Left lung (tissue), 4 donors: ENCODE measurements at regions not wholly inside any gene's neighbourhood (a gene's known extent, or its start where the extent isn't known, plus 50 kb on each side); places are given as distances from the start of the nearest gene placed in this dataset.

Experiments
- ATAC-seq: fragments of 200-7000 bp; cut with Tn5 transposase; one replicate; pipeline ENCODE4 v1.9.1; 2020; ENCODE audit warnings: moderate library complexity
- DNase-seq, 4 donors: peaks; one replicate each; pipeline ENCODE4 v3.0.0-alpha.2; 2013 to 2020
- H3K27ac ChIP-seq, 2 donors: fragments of 200-600 bp; sonication (generic) in 1 of 2; one replicate each; pipeline versions ENCODE4 v1.5.0 to v1.8.0; 2020 to 2021
- H3K27me3 ChIP-seq, 2 donors: fragments of 200-600 bp; sonication (generic) in 1 of 2; one replicate each; pipeline versions ENCODE4 v1.5.0 to v1.8.0; 2020 to 2021
- H3K36me3 ChIP-seq, 2 donors: fragments of 200-600 bp; sonication (generic) in 1 of 2; one replicate each; pipeline versions ENCODE4 v1.5.0 to v1.8.0; 2020 to 2021
- H3K4me1 ChIP-seq, 2 donors: fragments of 200-600 bp; one replicate each; pipeline ENCODE4 v1.8.0; 2021
- H3K4me3 ChIP-seq, 2 donors: fragments of 200-600 bp; sonication (generic) in 1 of 2; one replicate each; pipeline versions ENCODE4 v1.5.0 to v1.8.0; 2020 to 2021; ENCODE audit warnings: mild to moderate bottlenecking in 1 of 2
- H3K9me3 ChIP-seq, 2 donors: fragments of 200-600 bp; sonication (generic) in 1 of 2; one replicate each; pipeline versions ENCODE4 v1.5.0 to v1.8.0; 2020 to 2021
- intact Hi-C, 2 donors: fragments of 100-400 bp; cut with DNase I; formaldehyde crosslinking; loops; one replicate each; pipeline versions ENCODE4 v1.11.2 to v1.14.2; 2022
- TF ChIP-seq, protein P1 (sequence below), 2 donors: fragments of 200-600 bp; sonication (generic) in 1 of 2; IDR thresholded peaks; one replicate each; pipeline versions ENCODE4 v1.5.0 to v1.8.0; 2021; ENCODE audit warnings: antibody characterized with exemption in 2 of 2
- donor health status: DM: no; HTN: yes; CAD: no.
- donor health status: DM: no; HTN: no; CAD: no.

DNA sequence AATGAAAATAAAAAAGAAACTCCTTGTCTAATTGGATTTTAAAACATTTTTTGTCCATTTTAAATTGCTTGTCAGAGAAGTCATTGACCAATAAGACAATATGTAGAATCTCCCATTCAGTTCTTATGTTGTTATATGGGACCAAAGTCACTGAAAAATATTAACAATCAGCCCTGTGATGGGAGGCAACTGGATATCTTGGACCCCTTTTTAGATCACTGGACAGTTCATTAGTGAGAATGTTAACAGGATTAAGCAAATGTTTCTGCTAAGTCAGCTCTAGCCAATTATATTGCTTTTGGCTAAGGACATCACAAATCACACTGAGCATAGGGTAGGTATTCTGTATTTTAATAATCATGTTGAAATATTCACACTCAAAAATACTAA lies 609.1 kb upstream of the USP24 start:
- peak in 2 of 4 donors; percentile 68 to 73 for DNase-seq
- Histone ChIP-seq H3K27ac (no peak overlapping the region), H3K4me1 (peaks cover 0 to 6% of the 10 kb centered on the region in 2 donors), H3K9me3 (no peaks in the 10 kb centered on the region), H3K36me3 (no peaks in the 10 kb centered on the region), H3K4me3 (no peak overlapping the region), H3K27me3 (no peaks in the 10 kb centered on the region)
- no peak for ATAC-seq
- intact Hi-C loops: no loop called here
- TF ChIP-seq, protein P1, sequence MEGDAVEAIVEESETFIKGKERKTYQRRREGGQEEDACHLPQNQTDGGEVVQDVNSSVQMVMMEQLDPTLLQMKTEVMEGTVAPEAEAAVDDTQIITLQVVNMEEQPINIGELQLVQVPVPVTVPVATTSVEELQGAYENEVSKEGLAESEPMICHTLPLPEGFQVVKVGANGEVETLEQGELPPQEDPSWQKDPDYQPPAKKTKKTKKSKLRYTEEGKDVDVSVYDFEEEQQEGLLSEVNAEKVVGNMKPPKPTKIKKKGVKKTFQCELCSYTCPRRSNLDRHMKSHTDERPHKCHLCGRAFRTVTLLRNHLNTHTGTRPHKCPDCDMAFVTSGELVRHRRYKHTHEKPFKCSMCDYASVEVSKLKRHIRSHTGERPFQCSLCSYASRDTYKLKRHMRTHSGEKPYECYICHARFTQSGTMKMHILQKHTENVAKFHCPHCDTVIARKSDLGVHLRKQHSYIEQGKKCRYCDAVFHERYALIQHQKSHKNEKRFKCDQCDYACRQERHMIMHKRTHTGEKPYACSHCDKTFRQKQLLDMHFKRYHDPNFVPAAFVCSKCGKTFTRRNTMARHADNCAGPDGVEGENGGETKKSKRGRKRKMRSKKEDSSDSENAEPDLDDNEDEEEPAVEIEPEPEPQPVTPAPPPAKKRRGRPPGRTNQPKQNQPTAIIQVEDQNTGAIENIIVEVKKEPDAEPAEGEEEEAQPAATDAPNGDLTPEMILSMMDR (IDR thresholded peaks at IDR 0.05): no peak

DNA sequence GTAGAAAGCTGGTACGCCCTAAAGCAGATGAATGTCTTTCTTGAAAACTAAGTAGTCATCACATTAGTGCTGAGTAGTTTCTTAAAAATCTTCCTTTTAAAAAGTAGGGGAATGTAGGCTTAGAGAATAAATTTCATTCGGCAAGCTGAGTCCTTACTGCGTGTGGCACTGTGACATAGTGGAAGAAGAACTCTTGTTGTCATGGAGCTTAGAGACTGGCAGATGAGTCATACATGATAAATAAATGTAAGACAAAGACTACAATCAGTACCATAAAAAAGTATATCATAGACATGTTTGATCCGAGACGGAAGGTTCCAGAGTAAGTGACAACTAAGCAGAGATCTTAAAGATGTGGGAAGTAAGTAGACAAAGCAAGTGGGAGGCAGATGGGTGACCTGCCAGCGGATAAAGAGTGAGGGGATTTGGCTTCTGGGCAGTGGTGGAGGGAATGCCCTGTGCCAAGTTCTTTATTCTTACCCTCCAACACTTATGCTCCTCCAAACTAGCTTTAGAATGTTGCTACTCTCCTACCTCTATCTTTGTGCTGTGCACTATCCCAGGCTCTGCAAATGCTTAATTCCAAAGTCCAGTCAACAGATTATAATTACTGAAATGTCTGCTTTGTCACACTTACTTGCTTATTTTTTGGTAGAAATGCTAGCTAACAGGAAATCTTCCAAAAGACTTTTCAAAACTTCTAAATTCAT lies 608.5 kb upstream of the USP24 start:
- no peaks in the 10 kb centered on the region for H3K36me3 ChIP-seq
- ATAC-seq (no peak), DNase-seq (no peak)
- intact Hi-C loops: no loop called here
- peaks cover 0 to 6% of the 10 kb centered on the region in 2 donors for H3K4me1 ChIP-seq
- H3K9me3 ChIP-seq: no peaks in the 10 kb centered on the region
- H3K27ac ChIP-seq: no peak overlapping the region
- H3K4me3 ChIP-seq: no peak overlapping the region
- H3K27me3 ChIP-seq: no peaks in the 10 kb centered on the region
- TF ChIP-seq, protein P1 (IDR thresholded peaks at IDR 0.05): no peak

DNA sequence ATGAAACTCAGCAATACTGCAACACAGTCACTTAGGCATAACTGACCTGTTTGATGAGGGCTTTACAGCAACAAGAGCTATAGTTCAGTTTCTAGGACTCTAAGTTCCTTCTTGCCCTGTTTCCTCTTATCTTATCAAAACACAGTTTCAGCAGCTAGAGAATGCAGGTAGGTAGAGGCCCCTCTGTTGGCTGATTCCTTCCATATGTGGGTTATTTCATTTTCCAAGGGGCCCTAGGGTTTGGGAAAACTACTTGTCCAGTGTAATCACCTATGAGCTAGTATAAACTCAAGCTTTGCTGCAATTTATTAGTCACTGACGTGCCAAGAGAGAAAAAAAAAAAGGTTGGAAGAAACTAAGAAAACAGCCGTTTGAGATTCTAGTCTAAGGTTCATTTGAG lies 607.7 kb upstream of the USP24 start:
- no peak overlapping the region for H3K27ac ChIP-seq
- H3K4me1 ChIP-seq: peaks cover 0 to 6% of the 10 kb centered on the region in 2 donors
- no peak overlapping the region for H3K4me3 ChIP-seq
- TF ChIP-seq, protein P1 (IDR thresholded peaks at IDR 0.05): no peak
- no peaks in the 10 kb centered on the region for H3K9me3 ChIP-seq
- DNase-seq (no peak), ATAC-seq (no peak)
- intact Hi-C loops: no loop called here
- no peaks in the 10 kb centered on the region for H3K36me3 ChIP-seq
- H3K27me3 ChIP-seq: no peaks in the 10 kb centered on the region

DNA sequence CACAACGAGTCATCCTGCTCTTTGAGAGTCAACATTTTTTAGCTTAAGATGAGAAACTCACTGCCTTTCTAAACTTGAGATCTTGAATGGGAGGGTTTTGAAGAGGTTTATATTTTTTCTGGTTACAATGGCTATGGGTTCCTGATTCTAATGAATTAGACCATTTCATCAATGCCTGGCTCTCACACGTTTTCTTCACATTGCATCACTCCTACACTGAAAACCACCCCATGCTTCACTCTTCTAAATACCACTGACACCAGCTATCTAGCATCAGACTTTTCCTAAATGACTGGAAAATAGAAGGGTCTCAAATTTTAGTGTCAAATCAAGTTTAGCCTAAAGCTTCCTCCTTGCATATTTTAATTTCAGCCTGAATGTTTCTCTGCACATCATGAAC lies 606.1 kb upstream of the USP24 start:
- ATAC-seq: no peak
- no peak for DNase-seq
- H3K4me1 ChIP-seq: peaks cover 0 to 12% of the 10 kb centered on the region in 2 donors
- no peak overlapping the region for H3K4me3 ChIP-seq
- H3K9me3 ChIP-seq: no peaks in the 10 kb centered on the region
- no peaks in the 10 kb centered on the region for H3K36me3 ChIP-seq
- H3K27ac ChIP-seq: no peak overlapping the region
- no peaks in the 10 kb centered on the region for H3K27me3 ChIP-seq
- TF ChIP-seq, protein P1 (IDR thresholded peaks at IDR 0.05): no peak
- intact Hi-C loops: no loop called here

DNA sequence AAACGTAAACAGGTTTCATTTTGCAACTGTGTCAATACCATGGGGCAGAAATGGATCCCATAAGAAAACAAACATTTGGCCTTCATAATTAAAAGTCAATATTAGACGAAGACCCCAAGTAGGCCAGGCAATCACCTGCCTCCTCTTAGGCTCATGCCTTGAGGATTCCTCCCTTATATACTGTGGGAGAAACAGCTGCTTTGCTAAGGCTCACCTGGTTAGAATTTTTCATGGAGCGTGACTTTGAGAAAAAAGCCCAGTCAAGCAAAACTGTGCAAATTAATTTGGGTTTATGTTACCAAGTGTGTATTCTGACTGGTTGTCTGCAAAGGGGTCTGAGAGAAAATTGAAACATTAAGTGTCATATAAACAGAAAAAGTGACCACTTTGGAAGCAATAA lies 605.3 kb upstream of the USP24 start:
- TF ChIP-seq, protein P1 (IDR thresholded peaks at IDR 0.05): no peak
- Histone ChIP-seq H3K9me3 (no peaks in the 10 kb centered on the region), H3K4me1 (peaks cover 0 to 9% of the 10 kb centered on the region in 2 donors), H3K36me3 (no peaks in the 10 kb centered on the region), H3K4me3 (no peak overlapping the region), H3K27ac (no peak overlapping the region), H3K27me3 (no peaks in the 10 kb centered on the region)
- intact Hi-C loops: no loop called here
- DNase-seq (no peak), ATAC-seq (no peak)
